ENCODE measurements at regions not wholly inside any gene's neighbourhood (a gene's known extent, or its start where the extent isn't known, plus 50 kb on each side); places are given as distances from the start of the nearest gene placed in this dataset.
"Not testable (repeated sequence)": the region's sequence is repeated elsewhere in the genome, so short reads cannot be mapped to it uniquely, and the experiment has no call there.

DNA sequence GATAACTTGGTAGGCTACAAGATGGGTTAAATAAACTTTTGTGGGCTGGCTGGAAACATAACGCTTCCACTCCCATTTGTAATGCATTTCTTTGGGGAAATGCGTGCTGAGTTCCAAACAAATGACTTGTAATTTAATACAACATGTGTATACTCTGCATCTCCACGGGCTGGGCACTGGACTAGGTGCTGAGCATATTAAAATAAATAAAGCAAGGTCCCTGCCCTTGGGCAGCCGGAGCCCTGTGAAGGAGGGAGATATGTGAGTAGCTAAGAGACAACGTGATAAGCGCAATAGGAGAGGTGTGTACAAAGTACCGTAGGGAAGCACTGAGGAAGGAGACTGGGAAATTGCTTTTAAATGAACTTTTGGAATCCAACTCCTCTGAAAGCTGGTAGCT lies 147.2 kb upstream of the RBPJ start:
- DNase-seq (ENCODE audit: low read depth in 4 of 4, low spot score in 1 of 4), result no peak

DNA sequence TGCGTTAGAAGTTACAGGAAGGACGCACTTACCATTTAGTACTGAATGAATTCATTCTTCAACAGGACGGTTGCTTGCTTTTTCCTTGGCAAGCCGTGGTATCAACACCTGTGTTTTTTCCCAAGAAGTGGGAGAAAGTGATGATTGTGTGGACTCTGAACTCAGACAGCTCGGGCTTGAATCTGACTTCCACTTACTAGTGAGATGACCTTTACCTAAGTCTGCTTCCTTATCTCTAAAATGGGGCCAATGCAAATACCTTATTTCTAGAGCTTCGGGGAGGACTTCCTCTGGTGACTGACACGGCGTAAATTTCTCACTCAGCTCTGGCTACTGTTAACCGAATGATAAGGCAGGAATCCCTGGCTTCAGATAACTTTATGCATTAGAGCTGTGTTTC lies 146.8 kb upstream of the RBPJ start:
- no peak for DNase-seq (ENCODE audit: low read depth in 4 of 4, low spot score in 1 of 4)

DNA sequence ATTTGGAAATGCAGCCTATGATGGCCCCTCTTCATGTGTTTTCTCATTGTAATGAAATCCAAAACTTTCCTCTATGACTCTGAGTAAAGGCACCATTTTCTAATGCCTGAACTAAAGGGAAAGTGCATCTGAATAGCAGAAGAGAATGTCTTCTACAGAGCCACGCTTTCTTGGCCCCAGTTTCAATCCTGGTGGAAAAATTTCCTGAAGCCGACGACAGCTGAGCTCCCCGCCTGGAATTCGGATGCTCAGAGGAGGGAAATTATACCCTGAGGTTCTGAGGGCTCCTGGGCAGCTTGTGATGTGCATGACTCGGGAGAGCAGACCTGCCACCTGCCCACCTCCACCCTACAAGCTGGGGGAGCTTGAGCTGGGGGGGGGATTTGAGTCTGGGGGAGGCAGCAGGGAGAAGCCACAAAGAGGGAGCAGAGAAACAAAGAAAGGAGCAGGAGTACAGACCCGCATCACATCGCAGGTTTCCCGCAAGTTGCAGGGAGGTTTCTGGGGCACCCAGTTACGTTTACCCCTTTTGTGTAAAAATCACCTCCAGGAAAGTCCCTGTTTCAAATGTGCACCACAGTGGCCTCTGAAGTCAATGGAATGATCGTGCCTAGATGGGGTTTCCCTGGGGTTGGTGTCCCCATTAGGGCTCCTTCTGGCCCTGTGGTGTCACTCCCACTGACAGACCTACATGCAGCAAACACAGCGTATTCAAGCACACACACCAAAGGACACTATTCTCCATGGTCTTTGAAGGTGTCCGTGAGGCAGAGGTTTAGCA lies 145.6 kb upstream of the RBPJ start:
- no peak for DNase-seq (ENCODE audit: low read depth in 4 of 4, low spot score in 1 of 4)

DNA sequence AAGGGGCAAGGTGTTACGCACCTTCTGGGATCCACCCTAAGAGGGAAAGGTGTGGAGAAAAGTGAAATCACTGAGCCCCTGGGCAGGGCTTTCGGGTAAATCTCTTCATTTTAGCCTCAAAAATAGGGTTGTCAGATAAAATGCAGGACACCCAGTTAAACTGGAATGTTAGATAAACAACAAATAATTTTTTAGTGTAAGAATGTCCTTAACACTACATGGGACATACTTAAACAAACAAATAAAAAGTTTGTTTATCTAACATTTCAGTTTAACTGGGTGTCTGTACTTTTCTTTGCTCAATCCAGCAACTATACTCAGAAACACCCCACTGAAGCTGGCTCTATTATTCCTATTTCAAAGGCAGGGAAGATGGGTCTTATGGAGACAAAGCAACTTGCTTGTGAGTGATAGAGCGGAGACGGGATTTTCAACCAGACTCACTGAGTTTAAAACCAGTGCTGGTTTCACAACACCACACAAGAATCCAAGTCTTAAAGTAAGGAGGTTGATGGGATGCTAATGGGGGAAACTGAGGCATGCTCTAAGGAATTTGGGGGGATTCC lies 144.8 kb upstream of the RBPJ start:
- no peak for DNase-seq (ENCODE audit: low read depth in 4 of 4, low spot score in 1 of 4)

DNA sequence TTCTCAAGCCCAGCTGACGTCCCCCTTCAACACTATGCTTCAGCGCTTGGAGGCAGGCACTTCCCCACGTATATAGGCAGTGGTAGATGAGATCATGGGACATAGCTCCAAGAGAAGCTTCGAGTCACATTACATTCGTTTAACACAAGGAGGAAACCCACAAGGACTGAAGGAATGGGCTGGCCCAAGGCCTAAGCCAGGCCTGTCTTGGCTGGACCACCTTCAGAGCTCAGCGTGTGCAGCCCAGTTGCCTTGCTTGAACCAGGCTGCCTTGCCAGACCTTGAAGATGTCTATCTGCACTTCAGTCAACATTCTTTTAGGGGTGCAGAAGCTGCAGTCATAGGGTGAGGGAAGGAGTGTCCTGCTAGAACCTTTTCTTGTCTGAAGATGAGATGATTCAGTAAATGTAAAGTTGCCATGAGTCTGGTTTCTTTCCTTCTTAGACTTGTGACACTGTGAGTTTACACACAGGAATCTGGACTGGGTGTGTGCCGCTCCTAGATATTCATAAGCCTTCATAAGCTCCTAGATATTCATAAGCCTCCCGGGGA lies 144.1 kb upstream of the RBPJ start:
- no peak for DNase-seq (ENCODE audit: low read depth in 4 of 4, low spot score in 1 of 4)

DNA sequence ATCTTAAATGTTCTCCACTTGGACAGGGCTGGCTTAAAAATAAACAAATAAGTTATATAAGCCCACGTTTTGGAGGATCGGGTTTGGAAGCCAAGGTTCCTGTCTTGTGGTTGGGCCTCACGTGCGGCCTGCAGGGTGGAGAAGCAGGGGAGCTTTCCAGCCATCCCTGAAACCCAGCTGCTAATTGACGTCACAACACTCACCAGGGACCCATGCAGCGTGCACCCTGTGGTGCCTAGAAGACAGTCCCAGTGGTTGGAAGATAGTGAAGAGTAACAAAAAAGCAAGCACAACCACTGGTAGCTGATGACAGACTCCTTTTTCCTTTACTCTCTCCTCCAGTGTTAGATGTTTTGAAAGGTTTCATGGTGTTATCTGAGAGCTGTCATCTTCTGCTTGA lies 142.0 kb upstream of the RBPJ start:
- DNase-seq (ENCODE audit: low read depth in 4 of 4, low spot score in 1 of 4), result no peak

DNA sequence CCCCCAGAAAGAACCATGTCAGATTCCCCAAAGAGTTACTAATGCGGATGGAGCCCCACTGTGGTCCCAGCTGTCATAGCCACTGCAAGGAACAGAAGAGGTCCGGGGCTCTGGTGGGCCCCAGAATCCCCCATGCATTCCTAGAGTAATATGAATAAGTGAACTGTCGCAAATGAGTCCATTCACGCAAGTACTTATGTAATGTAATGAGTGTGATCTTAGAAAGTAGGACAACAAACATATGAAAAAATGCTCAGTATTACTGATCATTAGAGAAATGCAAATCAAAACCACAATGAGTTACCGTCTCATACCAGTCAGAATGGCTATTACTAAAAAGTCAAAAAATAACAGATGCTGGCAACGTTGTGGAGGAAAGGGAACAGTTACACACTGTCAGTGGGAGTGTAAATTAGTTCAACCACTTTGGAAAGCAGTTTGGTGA lies 141.5 kb upstream of the RBPJ start:
- no peak for DNase-seq (ENCODE audit: low read depth in 4 of 4, low spot score in 1 of 4)

DNA sequence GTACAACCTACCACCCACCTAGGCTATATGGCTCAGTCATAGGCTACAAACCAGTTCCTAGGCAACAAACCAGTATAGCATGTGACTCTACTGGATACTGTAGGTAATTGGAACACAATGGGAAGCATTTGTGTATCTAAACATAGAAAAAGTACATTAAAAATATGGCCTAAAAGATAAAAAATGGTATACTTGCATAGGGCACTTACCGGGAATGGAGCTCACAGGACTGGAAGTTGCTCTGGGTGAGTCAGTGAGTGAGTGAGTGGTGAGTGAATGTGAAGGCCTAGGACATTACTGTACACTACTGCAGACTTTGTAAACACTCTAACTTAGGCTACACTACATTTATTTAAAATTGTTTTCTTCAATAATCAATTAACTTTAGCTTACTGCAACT lies 139.2 kb upstream of the RBPJ start:
- DNase-seq (ENCODE audit: low read depth in 4 of 4, low spot score in 1 of 4), result no peak

DNA sequence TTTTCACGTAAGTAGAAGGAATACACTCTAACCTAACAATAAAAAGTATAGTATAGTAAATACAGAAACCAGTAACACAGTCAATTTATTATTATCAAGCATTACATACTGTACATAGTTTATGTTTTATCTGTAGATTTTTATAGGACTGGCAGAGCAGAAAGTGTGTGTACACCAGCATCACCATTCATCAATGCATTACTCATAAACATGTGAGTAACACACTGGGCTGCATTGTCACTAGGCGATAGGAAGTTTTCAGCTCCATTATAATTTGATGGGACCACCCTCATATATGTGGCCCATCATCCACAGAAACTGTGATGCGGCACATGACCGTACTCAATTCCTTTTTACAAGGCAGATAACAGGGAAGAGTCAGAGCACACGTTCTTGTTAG lies 137.8 kb upstream of the RBPJ start:
- DNase-seq (ENCODE audit: low read depth in 4 of 4, low spot score in 1 of 4), result no peak

DNA sequence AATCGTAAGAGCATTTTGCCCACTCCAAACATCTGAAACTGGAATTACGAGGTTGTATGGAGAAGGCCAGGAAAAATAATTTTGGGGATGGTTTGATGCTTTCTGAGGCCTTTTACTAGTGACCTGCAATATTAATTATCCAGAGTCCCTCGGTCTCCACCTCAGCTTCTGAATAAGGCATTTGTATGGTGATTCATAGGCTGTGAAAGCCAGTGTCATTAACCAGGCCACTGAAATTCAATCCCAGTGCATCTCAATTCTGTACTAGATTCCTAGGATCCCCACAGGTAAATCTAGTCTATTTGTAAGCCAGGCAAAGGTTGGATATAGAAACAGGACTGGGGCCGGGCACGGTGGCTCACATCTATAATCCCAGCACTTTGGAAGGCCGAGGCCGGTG lies 135.4 kb upstream of the RBPJ start:
- DNase-seq (ENCODE audit: low read depth in 4 of 4, low spot score in 1 of 4), result no peak

DNA sequence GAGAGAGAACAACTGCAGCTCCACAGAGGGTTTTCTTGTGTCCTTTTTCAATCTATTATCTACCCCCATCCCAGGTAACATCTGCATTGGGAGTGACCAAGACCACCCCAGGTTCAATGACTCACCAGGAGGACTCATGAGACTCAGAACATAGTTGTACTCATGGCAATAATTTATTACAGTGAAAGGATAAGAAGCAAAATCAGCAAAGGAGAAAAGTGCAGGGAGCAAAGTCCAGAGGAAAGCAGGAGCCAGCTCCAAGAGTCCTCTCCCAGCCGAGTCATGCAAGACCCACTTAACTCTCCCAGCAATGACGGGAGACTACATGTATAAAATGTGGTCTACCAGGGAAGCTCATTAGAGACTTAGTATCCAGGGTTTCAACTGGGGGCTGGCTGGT lies 129.5 kb upstream of the RBPJ start:
- no peak for DNase-seq (ENCODE audit: low read depth in 4 of 4, low spot score in 1 of 4)

DNA sequence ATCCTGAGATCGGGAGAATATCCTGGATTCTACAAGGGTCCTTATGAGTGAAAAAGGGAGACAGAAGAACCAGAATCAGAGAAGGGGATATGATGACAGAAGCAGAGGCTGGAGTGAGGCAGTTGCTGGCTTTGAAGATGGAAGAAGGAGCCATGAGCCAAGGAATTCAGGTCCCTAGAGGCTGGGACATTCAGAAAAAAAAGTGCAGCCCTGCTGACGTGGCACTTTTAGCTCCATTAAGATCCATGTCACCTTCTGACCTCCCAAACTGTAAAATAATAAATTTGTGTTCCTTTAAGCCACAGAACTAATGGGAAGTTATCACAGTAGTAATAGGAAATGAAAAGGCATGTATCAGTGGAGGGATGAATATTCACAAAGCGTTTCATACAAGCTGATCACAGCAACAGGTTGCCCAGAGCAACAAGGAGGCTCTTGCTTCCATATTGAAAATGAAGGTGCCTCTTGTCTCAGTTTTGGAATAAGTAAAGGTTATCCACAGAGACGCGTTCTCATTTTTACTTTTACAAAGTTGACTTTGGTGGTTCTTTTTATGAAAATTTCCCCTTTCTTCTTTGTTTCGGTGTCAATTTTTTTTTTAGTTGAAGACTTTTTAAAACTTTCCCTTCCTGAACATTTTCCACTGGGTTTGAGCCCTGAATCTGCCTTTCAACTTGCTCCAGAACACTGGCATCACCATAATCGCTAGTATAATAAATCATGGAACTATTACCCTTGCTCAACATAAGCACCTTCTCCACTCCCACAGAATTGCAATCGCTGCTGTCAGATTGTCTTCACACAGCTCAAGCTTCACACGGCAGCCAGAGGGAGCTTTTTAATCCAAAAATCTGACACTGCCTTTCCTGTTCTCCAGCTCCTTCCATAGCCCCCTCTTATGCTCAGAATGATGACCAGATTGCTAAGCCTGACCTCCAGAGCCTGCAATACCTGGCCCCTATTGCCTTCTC lies 127.6 kb upstream of the RBPJ start:
- no peak for DNase-seq (ENCODE audit: low read depth in 4 of 4, low spot score in 1 of 4)

DNA sequence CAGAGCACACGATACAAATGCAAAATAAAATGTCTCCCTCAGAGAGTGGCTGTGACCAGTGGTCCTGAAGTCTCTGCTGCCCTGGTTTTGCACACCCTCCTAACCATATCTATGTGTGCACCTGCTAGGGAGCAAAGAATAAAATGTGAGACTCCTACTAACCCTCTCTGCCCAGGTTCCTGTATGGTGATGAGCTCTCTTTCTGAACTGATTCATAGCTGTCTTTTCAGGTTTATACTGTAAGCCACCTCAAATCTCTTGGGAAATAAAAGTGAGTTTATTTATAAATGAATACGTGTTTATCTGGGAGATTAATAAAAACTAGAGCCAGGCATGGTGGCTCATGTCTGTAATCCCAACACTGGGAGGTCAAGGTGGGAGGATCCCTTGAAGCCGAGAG lies 126.0 kb upstream of the RBPJ start:
- DNase-seq (ENCODE audit: low read depth in 4 of 4, low spot score in 1 of 4), result no peak

DNA sequence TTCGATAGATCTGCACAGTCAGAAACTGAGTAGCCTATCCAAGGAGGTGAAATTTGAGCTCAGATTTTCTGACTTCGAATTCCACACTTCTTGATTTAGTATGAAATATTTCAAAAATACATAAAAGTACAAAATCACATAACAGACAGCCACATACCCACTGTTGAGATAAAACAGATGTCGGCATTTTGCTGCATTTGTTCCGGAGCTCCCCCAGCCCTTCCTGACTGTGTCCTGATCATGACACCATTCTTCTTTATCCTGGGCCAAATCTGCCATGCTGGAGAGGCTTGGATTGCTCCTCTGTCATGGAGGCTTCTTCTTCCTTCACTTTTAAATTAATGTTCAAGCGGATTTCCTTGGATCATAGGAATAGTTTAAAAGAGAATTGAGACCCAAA lies 124.2 kb upstream of the RBPJ start:
- DNase-seq (ENCODE audit: low read depth in 4 of 4, low spot score in 1 of 4), result no peak

DNA sequence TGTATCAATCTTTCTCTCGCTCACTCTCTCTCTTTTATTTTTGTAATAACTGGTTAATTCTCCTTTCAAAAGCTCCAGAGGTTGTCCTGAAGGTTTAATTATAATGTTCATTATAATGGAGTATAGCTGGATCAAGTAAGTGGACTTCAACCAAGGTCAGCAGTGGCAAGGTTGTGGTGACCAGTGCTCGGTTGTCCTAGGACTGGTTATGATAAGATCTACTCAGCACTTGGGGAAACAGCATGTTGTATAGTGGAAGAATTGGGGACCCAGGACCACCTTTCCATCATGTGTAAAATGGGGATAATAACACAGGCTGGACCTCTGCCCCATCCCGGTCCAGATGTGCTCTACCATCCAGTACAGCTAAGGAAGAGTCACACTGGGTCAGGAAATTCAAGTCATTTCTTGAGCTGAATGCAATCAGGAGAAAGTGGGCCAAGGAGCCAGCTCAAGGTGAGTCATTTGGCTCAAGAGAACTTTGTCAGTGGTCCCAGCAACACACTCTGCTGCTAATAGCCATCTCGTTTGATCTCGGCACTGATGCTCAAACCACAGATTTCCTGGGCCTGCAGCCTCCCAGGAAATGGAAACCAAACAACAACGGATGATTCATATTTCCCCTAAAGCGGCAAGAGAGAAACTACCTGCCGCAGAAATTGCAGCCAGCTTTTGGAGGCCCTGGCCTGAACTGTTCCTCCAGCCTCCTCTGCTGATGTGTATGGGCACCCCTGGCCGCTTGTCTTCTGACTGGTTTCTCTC lies 123.6 kb upstream of the RBPJ start:
- DNase-seq (ENCODE audit: low read depth in 4 of 4, low spot score in 1 of 4), result peak; percentile 16 to 57 (median 33)

DNA sequence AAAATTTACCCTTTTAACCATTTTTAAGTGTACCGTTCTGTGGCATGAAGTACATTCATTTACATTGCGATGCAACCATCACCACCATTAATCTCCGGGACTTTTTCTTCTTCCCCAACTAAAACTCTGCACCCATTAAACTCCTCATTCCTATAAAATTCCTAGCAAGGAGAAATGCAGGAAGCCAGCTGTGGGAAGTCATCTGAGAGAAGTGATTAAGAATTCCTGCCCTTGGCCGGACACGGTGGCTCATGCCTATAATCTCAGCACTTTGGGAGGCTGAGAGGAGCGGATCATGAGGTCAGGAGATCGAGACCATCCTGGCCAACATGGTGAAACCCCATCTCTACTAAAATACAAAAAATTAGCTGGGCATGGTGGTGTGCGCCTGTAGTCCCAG lies 121.9 kb upstream of the RBPJ start:
- DNase-seq (ENCODE audit: low read depth in 4 of 4, low spot score in 1 of 4), result not testable (repeated sequence)

DNA sequence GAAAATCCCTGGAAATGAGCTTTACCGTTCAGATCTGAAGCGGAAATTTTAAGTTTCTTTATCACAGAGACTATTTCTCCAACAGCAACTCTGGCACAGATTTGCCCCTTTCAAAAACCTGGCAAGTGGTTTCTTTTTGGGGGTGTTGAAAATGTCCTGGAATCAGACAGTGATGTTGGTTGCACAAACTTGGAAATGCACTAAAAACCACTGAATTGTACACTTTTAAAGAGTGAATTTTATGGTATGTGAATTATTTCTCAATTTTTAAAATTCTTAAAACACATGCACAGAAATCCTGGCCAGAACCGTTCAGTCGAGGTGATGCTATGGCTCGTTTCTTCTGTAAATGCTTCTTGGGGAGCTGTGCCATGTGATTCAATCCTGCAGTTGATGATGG lies 121.2 kb upstream of the RBPJ start:
- no peak for DNase-seq (ENCODE audit: low read depth in 4 of 4, low spot score in 1 of 4)

DNA sequence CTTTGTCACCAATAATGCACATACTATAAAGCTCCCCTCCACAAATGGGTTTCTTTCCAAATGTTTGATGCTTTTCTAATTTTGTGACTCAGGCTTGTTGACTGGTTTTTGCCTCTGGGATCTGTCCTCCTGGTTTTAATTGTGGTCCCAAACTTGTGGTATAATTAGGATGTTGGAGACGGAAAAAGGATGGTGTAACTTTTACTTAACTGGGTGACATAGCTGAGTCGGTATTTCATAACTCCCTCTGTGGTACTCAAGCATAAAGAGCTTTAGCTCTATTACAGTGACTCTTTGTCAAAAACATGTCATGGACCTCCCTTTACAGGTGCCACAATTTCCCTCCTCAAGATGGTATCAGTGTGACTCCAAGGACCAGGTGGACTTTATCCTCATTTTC lies 119.7 kb upstream of the RBPJ start:
- no peak for DNase-seq (ENCODE audit: low read depth in 4 of 4, low spot score in 1 of 4)

DNA sequence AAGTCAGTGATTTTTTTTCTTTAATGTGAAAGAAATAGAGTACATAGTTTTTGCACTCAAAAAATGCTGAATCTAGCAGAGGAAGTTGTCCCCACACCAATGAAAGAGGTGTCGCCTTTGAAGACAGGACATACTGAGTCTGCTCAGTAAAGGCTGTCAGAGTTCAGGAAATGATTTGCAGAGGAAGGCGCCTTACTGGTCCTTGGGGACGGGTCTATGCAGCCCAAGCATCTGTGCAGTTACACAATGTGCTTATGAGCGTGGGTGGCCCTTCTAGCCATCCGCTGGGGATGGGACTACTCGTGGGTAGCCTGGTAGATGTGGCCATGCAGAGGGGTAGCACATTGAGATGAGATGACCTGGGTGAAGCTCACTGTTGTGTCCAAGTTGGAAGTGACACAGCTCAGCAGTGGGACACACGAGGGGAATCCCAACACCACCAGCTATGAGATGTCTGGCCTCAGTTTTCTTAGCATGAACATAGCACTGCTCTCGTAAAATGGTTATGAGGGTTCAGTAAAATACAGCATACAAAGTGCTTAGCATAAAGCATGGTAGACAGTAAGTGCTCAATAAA lies 116.5 kb upstream of the RBPJ start:
- DNase-seq (ENCODE audit: low read depth in 4 of 4, low spot score in 1 of 4), result no peak

DNA sequence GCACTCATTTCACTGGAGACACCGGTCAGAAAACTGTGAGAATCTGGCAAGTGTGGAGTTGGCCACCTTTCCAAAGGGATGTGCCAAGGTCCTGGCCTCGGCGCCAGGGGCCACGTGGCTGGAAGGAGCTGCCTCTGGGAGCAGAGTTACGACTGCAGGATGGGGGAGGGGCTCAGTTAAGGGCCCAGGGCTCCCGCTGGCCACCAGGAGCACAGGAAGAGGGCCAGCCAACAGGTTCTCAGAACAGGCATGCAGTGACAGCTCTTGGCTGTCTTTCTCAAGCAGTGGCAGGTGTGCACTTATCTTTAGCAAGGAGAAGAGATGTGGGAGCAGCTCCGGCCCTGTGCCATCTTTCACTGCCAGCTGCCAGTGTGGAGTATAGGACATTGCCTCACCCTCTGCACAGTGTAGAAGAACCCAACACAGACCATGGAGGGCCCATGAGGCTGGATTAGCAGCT lies 115.9 kb upstream of the RBPJ start:
- no peak for DNase-seq (ENCODE audit: low read depth in 4 of 4, low spot score in 1 of 4)
